Tibial artery (tissue), 4 donors: ENCODE measurements at regions not wholly inside any gene's neighbourhood (a gene's known extent, or its start where the extent isn't known, plus 50 kb on each side); places are given as distances from the start of the nearest gene placed in this dataset.
A peak's percentile ranks its signal among the peaks of the same experiment; 100 is the strongest.
"Not testable (repeated sequence)": the region's sequence is repeated elsewhere in the genome, so short reads cannot be mapped to it uniquely, and the experiment has no call there.

ENCODE experiments used
- DNase-seq, 2 donors: peaks; one replicate each; pipeline ENCODE4 v3.0.0-alpha.2; 2019
- H3K27ac ChIP-seq, 2 donors: fragments of 200-600 bp; sonication (generic) in 1 of 2; 1 replicate in 1 of 2; 2 replicates in 1 of 2; pipeline ENCODE4 v1.5.1; 2018 to 2019; ENCODE audit warnings: mild to moderate bottlenecking in 1 of 2
- H3K27me3 ChIP-seq, 2 donors: fragments of 200-600 bp; sonication (generic) in 1 of 2; one replicate each; pipeline versions ENCODE4 v1.5.1 to v1.6.0; 2016 to 2019
- H3K36me3 ChIP-seq, 3 donors: fragments of 200-600 bp; sonication (generic) in 2 of 3; one replicate each; pipeline ENCODE4 v1.5.1; 2016 to 2019; ENCODE audit warnings: mild to moderate bottlenecking in 2 of 3
- H3K4me1 ChIP-seq, 4 donors: fragments of 200-600 bp; sonication (generic) in 2 of 4; 1 replicate in 3 of 4; 2 replicates in 1 of 4; pipeline ENCODE4 v1.5.1; 2016 to 2019
- H3K4me3 ChIP-seq, 2 donors: fragments of 200-600 bp; sonication (generic) in 1 of 2; 1 replicate in 1 of 2; 2 replicates in 1 of 2; pipeline ENCODE4 v1.5.1; 2018 to 2019; ENCODE audit warnings: mild to moderate bottlenecking in 2 of 2
- H3K9me3 ChIP-seq, 3 donors: fragments of 200-600 bp; sonication (generic) in 1 of 3; one replicate each; pipeline ENCODE4 v1.5.1; 2016 to 2019
- intact Hi-C: fragments of 100-400 bp; cut with DNase I; formaldehyde crosslinking; loops from one replicate; pipeline ENCODE4 v1.15.0; 2023; ENCODE audit warnings: low total_unique reads
- TF ChIP-seq, protein P1 (sequence below), 2 experiments: fragments of 200-600 bp in 1 of 2; fragments of 450-650 bp in 1 of 2; IDR thresholded peaks; one replicate each; pipeline ENCODE4 v1.5.1; 2017 to 2019; ENCODE audit warnings: antibody characterized with exemption in 2 of 2, mild to moderate bottlenecking in 1 of 2, moderate library complexity in 1 of 2

DNA sequence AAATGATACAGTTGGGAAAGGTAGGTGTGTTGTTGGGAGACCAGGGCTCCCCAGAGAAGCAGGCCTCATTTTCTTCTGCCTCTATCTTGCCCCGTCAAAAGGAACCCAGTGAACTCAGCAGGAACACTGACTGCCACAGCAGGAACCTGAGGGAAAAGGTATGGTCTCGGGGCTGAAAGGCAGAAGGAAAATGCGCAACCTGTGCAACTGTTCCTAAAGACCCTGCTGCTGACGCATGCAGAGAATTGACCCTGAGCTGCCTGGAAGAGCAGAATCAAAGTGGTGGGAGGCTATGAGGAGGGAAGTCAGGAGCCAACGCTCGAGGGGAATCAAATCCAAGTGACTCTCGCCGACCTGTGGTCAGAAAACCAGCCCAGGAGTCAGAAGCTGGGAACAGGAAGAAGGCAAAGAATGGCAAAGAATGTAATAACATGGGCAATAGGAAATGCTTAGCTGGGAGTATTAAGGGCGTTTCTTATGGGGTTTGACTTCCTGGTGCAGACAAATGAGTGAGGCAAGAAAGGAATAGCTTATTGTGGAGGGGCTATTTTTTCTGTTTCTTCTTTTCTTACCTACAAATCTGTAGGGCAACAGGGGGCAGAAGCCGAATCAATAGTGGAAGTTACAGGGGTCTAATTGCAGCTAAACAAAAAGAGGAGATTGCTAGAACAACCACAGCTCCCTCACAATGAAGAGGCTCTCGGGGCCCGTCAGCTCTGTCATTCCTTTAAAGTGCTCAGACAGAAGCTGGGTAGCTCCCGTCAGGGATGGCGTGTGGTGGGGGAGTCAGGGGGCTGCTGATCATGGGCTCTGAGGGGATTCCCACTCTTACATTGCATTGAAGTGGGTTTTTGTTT is 65.4 kb upstream of the DLG1 start:
- Histone ChIP-seq H3K4me3 (no peak overlapping the region), H3K9me3 (no peaks in the 10 kb centered on the region), H3K36me3 (no peaks in the 10 kb centered on the region), H3K27ac (no peak overlapping the region), H3K4me1 (peaks cover 0 to 17% (median 15%) of the 10 kb centered on the region in 4 donors), H3K27me3 (no peaks in the 10 kb centered on the region)
- DNase-seq: peak in 1 of 2 donors; percentile 47
- intact Hi-C loops: no loop called here
- TF ChIP-seq, protein P1, sequence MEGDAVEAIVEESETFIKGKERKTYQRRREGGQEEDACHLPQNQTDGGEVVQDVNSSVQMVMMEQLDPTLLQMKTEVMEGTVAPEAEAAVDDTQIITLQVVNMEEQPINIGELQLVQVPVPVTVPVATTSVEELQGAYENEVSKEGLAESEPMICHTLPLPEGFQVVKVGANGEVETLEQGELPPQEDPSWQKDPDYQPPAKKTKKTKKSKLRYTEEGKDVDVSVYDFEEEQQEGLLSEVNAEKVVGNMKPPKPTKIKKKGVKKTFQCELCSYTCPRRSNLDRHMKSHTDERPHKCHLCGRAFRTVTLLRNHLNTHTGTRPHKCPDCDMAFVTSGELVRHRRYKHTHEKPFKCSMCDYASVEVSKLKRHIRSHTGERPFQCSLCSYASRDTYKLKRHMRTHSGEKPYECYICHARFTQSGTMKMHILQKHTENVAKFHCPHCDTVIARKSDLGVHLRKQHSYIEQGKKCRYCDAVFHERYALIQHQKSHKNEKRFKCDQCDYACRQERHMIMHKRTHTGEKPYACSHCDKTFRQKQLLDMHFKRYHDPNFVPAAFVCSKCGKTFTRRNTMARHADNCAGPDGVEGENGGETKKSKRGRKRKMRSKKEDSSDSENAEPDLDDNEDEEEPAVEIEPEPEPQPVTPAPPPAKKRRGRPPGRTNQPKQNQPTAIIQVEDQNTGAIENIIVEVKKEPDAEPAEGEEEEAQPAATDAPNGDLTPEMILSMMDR (IDR thresholded peaks at IDR 0.05): no peak

DNA sequence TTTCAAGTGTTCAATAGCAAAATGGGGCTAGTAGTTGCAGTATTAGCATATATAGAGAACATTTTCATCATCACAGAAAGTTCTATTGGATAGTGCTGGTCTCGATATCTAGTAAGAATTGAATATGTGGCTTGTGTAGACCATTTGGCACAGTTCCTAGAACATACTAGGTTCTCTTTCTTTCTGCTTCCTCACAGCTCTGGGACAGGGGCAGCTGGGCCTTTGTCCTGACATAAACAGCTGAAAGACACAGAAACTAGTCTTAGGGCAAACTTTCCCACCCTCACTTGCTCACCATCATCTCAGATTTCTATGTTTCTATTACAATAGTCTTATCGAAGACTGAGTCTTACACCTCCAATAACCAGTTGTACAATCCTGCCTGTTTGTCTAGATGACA is 63.7 kb upstream of the DLG1 start:
- no peak overlapping the region for H3K27ac ChIP-seq
- intact Hi-C loops: no loop called here
- no peak for DNase-seq
- H3K27me3 ChIP-seq: no peaks in the 10 kb centered on the region
- no peaks in the 10 kb centered on the region for H3K36me3 ChIP-seq
- TF ChIP-seq, protein P1 (IDR thresholded peaks at IDR 0.05): no peak
- peaks cover 0 to 12% (median 11%) of the 10 kb centered on the region in 4 donors for H3K4me1 ChIP-seq
- H3K4me3 ChIP-seq: no peak overlapping the region
- H3K9me3 ChIP-seq: no peaks in the 10 kb centered on the region

DNA sequence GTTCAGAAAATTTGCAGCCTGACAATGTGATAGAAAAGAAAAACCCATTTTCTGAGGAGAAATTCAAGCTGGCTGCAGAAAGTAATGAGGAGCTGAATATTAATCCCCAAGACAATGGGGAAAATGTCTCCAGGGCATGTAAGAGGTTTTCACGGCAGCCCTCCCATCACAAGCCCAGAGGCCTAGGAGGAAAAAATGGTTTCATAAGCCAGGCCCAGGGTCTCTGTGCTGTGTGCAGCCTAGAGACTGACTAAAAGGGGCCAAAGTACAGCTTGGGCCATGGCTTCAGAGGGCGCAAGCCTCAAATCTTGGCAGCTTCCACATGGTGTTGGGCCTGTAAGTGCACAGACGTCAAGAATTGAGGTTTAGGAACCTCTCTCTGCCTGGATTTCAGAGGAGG is 61.7 kb upstream of the DLG1 start:
- H3K4me3 ChIP-seq, DNase-seq, H3K36me3 ChIP-seq, intact Hi-C loops, H3K9me3 ChIP-seq, H3K27me3 ChIP-seq, H3K4me1 ChIP-seq, H3K27ac ChIP-seq: not testable (repeated sequence)

DNA sequence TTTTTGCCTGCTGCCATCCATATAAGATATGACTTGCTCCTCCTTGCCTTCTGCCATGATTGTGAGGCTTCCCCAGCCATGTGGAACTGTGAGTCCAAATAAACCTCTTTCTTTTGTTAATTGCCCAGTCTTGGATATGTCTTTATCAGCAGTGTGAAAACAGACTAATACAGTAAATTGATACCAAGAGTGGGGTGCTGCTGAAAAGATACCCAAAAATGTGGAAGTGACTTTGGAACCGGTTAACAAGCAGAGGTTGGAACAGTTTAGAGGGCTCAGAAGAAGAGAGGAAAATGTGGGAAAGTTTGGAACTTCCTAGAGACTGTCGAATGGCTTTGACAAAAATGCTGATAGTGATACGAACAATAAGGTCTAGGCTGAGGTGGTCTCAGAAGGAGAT is 61.1 kb upstream of the DLG1 start:
- H3K4me3 ChIP-seq, H3K4me1 ChIP-seq, H3K9me3 ChIP-seq, H3K36me3 ChIP-seq, H3K27ac ChIP-seq, DNase-seq, intact Hi-C loops, H3K27me3 ChIP-seq: not testable (repeated sequence)

DNA sequence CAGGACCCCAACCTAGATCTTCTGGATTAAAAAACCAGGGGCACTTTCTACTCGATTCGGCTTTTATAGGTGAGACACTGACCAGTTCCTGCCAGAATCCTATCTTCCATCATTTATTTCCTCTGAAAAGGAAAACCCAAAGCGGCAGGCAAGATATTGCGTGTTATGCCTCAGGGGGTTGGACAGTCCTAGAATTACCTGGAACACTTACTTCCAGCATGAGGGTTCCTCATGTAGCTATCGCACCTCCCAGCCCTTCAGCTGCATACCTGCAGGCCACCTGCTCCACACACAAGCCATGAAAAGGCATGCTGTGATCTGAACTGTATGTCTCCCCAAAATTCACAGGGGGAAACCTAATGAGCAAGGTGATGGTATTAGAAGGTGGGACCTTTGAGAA is 58.3 kb upstream of the DLG1 start:
- TF ChIP-seq, protein P1 (IDR thresholded peaks at IDR 0.05): no peak
- intact Hi-C loops: no loop called here
- H3K27me3 ChIP-seq: no peaks in the 10 kb centered on the region
- H3K36me3 ChIP-seq: no peaks in the 10 kb centered on the region
- H3K9me3 ChIP-seq: no peaks in the 10 kb centered on the region
- H3K4me3 ChIP-seq: no peak overlapping the region
- peaks cover 0 to 19% (median 2%) of the 10 kb centered on the region in 4 donors for H3K4me1 ChIP-seq
- no peak overlapping the region for H3K27ac ChIP-seq
- DNase-seq: no peak

DNA sequence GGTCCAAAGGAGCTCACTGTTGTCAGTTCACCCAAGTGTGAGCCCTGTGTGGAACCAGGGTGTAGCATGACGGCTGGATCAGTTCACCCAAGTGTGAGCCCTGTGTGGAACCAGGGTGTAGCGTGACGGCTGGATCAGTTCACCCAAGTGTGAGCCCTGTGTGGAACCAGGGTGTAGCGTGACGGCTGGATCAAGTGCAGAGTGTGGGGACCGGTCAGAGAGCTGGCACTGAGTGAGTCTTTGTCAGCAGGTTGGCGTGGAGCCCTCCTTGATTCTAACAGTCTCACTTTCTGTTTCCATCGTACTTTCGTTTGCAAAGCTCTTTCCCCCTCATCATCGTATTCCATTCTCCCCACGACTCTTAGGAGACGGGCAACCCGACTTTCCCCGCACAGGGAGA is 57.9 kb upstream of the DLG1 start:
- no peak overlapping the region for H3K27ac ChIP-seq
- TF ChIP-seq, protein P1 (IDR thresholded peaks at IDR 0.05): no peak
- H3K36me3 ChIP-seq: no peaks in the 10 kb centered on the region
- intact Hi-C loops: no loop called here
- DNase-seq: peak in 1 of 2 donors; percentile 28
- peaks cover 0 to 19% (median 2%) of the 10 kb centered on the region in 4 donors for H3K4me1 ChIP-seq
- H3K4me3 ChIP-seq: no peak overlapping the region
- H3K9me3 ChIP-seq: no peaks in the 10 kb centered on the region
- H3K27me3 ChIP-seq: no peaks in the 10 kb centered on the region
